ENCODE measurements at regions not wholly inside any gene's neighbourhood (a gene's known extent, or its start where the extent isn't known, plus 50 kb on each side); places are given as distances from the start of the nearest gene placed in this dataset.

- 72 to 78% (median 73%) methylated on average over 1 of the region's 1 CpG for WGBS, 3 donors
- Histone ChIP-seq H3K27me3 (no peaks in the 10 kb centered on the region), H3K27ac (no peak overlapping the region), H3K4me1 (ENCODE audit: insufficient read depth) (peaks cover 8% of the 10 kb centered on the region), H3K9me3 (no peaks in the 10 kb centered on the region), H3K36me3 (no peaks in the 10 kb centered on the region), H3K4me3 (no peak overlapping the region)
- intact Hi-C loops (cut with DNase I): no loop called here
- TF ChIP-seq, protein P1, sequence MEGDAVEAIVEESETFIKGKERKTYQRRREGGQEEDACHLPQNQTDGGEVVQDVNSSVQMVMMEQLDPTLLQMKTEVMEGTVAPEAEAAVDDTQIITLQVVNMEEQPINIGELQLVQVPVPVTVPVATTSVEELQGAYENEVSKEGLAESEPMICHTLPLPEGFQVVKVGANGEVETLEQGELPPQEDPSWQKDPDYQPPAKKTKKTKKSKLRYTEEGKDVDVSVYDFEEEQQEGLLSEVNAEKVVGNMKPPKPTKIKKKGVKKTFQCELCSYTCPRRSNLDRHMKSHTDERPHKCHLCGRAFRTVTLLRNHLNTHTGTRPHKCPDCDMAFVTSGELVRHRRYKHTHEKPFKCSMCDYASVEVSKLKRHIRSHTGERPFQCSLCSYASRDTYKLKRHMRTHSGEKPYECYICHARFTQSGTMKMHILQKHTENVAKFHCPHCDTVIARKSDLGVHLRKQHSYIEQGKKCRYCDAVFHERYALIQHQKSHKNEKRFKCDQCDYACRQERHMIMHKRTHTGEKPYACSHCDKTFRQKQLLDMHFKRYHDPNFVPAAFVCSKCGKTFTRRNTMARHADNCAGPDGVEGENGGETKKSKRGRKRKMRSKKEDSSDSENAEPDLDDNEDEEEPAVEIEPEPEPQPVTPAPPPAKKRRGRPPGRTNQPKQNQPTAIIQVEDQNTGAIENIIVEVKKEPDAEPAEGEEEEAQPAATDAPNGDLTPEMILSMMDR (IDR thresholded peaks at IDR 0.05): no peak
- TF ChIP-seq POLR2A (IDR thresholded peaks at IDR 0.05) (no peak), EP300 (IDR thresholded peaks at IDR 0.05) (no peak)
- no peak for DNase-seq
Observed at GRCh38 chr11:104523611-104524010, 359.7 kb upstream of the PDGFD start.

DNA sequence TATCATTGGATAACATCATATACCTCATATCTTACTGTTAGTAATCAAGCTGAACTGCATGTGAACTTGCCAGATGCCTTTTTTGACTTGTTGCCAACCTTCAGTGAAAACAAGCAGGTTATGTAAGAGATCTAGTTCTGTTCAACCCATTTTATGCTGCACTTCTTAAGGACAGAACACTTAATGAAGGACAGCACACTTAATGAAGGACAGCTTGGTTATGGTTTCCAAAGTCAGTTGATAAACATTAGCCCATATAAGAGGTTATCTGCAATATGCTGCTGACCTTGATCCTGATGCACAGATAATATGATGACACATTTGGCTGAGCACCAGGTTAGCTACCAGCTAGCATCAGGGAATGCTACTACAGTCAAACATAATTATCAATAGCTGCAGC, 358.7 kb upstream of the PDGFD start:
- H3K27ac ChIP-seq: no peak overlapping the region
- no peak overlapping the region for H3K4me3 ChIP-seq
- no peaks in the 10 kb centered on the region for H3K9me3 ChIP-seq
- H3K27me3 ChIP-seq: no peaks in the 10 kb centered on the region
- DNase-seq: no peak
- peaks cover 8% of the 10 kb centered on the region for H3K4me1 ChIP-seq (ENCODE audit: insufficient read depth)
- TF ChIP-seq, protein P1 (IDR thresholded peaks at IDR 0.05): no peak
- no peak for TF ChIP-seq EP300 (IDR thresholded peaks at IDR 0.05)
- intact Hi-C loops (cut with DNase I): no loop called here
- no peaks in the 10 kb centered on the region for H3K36me3 ChIP-seq

DNA sequence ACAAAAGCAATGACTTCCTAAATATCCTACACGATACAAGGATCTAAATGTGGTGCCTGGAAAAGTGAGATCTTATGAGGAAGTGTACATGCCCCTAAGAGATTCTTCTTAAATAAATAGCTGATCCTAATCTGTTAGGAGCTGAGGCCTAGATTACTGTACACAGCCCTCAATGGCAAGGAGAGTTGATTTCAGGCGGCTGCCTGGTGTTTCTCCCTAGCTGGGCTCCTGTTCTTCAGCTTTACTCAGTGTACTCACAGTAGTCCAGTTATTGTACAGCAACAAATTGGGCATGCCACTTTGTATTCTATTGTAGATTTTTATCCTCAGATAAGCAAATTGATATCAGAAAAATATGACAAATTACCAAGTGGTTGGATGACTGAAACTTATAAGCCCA, 358.2 kb upstream of the PDGFD start:
- WGBS, 3 donors: 91 to 94% (median 94%) methylated on average over 2 of the region's 2 CpGs
- DNase-seq: no peak
- intact Hi-C loops (cut with DNase I): no loop called here
- no peak overlapping the region for H3K4me3 ChIP-seq
- TF ChIP-seq, protein P1 (IDR thresholded peaks at IDR 0.05): no peak
- TF ChIP-seq POLR2A (IDR thresholded peaks at IDR 0.05): no peak
- TF ChIP-seq EP300 (IDR thresholded peaks at IDR 0.05): no peak
- H3K4me1 ChIP-seq (ENCODE audit: insufficient read depth): peaks cover 8% of the 10 kb centered on the region
- H3K36me3 ChIP-seq: no peaks in the 10 kb centered on the region
- no peaks in the 10 kb centered on the region for H3K27me3 ChIP-seq
- no peaks in the 10 kb centered on the region for H3K9me3 ChIP-seq
- H3K27ac ChIP-seq: no peak overlapping the region

DNA sequence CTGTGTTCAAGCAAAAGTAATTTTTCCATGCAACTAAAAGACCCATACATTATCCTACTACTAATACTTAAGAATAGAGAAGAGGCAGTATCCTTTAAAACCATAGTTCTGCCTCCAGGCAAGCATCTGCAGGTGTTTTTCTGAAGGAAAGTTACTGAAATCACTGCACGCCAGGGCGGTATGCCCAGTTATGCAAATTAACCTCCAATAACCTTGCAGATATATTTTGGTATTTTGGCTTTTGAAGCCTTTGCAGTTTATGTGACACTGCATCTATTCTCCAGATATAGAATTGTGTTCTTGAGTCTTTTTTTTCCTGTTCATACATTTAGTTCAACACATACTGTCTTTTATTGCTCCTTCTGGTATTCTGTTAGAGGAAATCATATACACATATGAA, 346.2 kb upstream of the PDGFD start:
- intact Hi-C loops (cut with DNase I): no loop called here
- H3K27ac ChIP-seq: no peak overlapping the region
- no peak for DNase-seq
- no peak for TF ChIP-seq POLR2A (IDR thresholded peaks at IDR 0.05)
- TF ChIP-seq EP300 (IDR thresholded peaks at IDR 0.05): no peak
- TF ChIP-seq, protein P1 (IDR thresholded peaks at IDR 0.05): no peak
- 65 to 71% (median 67%) methylated on average over 2 of the region's 2 CpGs for WGBS, 3 donors
- no peaks in the 10 kb centered on the region for H3K36me3 ChIP-seq
- H3K27me3 ChIP-seq: no peaks in the 10 kb centered on the region
- H3K4me3 ChIP-seq: no peak overlapping the region
- H3K9me3 ChIP-seq: no peaks in the 10 kb centered on the region
- H3K4me1 ChIP-seq (ENCODE audit: insufficient read depth): no peaks in the 10 kb centered on the region

DNA sequence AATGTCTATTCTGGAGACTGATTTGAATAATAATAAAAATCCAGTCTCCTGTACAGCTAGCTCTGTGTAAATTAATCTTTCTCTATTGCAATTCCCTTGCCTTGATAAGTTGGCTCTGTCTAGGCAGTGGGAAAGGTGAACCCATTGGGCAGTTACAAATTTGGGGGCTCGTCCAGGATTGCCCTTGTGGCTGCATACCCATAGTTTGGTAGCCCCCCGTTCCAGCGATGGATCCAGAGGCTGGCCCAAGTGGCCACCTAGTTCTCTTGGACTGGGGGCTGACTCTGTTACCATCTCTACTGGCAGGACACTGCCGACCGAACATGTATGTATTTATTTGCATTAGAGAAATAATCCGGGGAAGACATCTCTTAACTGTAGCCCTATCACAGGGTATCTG, 326.2 kb upstream of the PDGFD start:
- intact Hi-C loops (cut with DNase I): no loop called here
- Histone ChIP-seq H3K4me3 (no peak overlapping the region), H3K36me3 (no peaks in the 10 kb centered on the region), H3K27me3 (no peaks in the 10 kb centered on the region), H3K4me1 (ENCODE audit: insufficient read depth) (no peaks in the 10 kb centered on the region), H3K9me3 (peaks cover 0 to 2% of the 10 kb centered on the region in 2 donors), H3K27ac (no peak overlapping the region)
- TF ChIP-seq, protein P1 (IDR thresholded peaks at IDR 0.05): no peak
- TF ChIP-seq POLR2A (IDR thresholded peaks at IDR 0.05) (no peak), EP300 (IDR thresholded peaks at IDR 0.05) (no peak)
- no peak for DNase-seq
- WGBS, 3 donors: 88 to 92% (median 89%) methylated on average over 6 of the region's 6 CpGs

All from ovary (tissue), 7 donors.